NCI-H526 (cell line): ENCODE measurements at regions not wholly inside any gene's neighbourhood (a gene's known extent, or its start where the extent isn't known, plus 50 kb on each side); places are given as distances from the start of the nearest gene placed in this dataset.
"Not testable (repeated sequence)": the region's sequence is repeated elsewhere in the genome, so short reads cannot be mapped to it uniquely, and the experiment has no call there.

ENCODE experiments used
- DNase-seq, 2 experiments: peaks; one replicate each; lab custom pipeline; 2025; lab: John Stamatoyannopoulos, UW

GRCh38 chr1:193926956-193927355 lies 740.5 kb upstream of the B3GALT2 start:
- no peak for DNase-seq

GRCh38 chr1:193919827-193920226 lies 733.4 kb upstream of the B3GALT2 start:
- no peak for DNase-seq

DNA sequence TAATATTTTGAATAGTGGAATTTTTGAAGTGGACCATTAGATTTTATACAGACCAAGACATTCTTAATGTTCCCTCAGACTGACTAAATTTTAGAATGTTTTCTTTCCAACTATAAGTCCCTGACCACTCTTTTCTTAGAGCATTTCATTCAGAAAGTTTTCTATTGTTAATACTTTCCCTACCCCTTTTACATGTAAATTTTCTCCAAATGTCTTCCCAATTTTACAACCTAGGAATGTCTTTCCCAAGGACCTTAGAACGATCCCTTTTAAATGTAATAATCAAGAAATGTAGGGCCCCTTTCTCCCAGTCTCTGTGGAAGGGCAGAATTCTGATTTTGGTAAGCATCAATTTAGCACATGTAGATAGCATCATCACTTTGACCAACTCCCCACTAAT lies 730.0 kb upstream of the B3GALT2 start:
- DNase-seq, result no peak

GRCh38 chr1:193914871-193915270 lies 728.5 kb upstream of the B3GALT2 start:
- DNase-seq, result no peak

- no peak for DNase-seq
Measured at GRCh38 chr1:193909406-193910082, 723.1 kb upstream of the B3GALT2 start.

DNA sequence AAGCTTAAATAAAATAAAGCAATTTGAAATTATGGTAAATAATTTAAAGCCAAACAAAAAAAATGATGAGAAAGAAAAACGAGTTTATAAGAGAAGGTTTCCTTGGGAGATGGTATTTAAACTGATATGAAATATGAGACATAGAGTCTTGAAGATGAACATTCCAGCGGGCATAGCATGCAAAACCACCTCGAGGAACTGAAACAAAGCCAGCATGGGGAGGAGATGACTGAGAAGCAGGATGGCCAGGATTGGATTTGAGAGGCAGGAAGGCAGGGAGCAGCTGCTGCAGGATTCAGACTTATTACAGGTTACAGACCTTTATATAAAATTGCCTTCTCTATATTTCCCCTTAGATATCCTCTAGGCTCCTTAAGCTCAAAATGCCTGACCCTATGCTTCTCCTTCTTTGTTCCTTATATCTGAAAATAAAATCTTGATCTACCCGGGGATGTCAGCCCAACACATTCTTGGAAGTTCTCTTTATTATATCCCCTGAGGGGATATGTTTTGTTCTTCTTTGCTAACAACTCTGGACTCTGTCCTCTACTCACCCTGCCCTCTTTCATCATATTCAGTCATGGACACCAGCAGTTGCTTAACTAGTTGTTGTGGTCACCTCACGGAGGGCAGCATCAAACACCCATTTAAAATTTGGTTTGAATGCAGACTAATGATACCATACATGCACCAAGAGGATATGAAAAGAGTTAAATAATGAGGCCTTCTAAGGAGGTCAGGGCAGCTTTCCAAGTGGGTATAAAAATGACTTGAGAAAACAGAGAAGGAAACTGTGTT lies 719.1 kb upstream of the B3GALT2 start:
- DNase-seq, result no peak

DNA sequence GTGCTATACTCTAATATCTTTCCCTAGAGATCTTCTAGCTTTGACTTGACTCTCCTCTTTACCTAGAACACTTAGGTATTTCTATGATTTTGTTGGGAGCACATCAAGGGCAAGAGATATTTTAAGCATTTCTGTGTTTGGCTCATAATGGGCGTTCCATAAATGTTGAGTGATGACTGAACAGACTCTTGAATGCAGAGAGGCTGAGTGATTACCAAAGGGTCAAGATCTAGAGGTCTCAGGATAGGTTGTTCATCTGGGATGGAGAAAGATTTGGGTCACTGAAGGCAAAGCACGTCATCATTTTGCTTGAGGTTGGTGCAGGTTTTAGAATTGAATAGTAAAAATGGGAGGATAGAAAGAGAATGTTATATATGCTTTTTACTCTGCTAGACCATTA lies 705.4 kb upstream of the B3GALT2 start:
- no peak for DNase-seq

GRCh38 chr1:193890935-193891334 lies 704.5 kb upstream of the B3GALT2 start:
- DNase-seq, result no peak

- DNase-seq, result no peak
Measured at GRCh38 chr1:193884848-193885558, 698.6 kb upstream of the B3GALT2 start.

DNA sequence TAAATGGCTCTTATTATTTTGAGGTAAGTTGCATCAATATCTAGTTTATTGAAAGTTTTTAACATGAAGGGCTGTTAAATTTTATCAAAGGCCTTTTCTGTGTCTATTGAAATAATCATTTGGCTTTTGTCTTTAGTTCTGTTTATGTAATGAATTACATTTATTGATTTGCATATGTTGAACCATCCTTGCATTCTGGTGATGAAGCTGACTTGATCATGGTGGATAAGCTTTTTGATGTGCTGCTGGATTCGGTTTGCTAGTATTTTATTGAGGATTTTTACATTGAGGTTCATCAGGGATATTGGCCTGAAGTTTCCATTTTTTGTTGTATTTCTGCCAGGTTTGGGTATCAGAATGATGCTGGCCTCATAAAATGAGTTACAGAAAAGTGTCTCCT lies 691.5 kb upstream of the B3GALT2 start:
- not testable (repeated sequence) for DNase-seq

DNA sequence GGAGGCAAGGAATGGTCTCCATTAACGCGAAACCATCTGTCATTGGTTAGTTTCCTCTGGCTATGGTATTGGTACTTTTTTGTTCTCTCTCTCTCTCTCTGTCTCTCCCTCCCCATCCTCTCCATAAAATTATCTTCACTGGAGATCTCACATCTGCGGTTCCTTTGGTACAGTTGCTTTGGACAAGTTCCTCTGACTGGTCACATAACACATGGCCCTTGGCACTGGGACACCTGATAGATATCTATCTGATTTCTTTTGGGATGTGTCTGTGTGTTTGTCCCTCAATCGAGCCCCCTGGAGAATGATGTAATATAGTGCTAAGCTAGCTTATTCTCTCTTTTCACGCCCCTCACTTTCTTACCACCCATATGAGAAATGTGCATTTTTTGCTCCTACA lies 682.0 kb upstream of the B3GALT2 start:
- no peak for DNase-seq

- no peak for DNase-seq
Measured at GRCh38 chr1:193856261-193856660, 669.8 kb upstream of the B3GALT2 start.

- DNase-seq, result no peak
Measured at GRCh38 chr1:193850745-193851144, 664.3 kb upstream of the B3GALT2 start.

DNA sequence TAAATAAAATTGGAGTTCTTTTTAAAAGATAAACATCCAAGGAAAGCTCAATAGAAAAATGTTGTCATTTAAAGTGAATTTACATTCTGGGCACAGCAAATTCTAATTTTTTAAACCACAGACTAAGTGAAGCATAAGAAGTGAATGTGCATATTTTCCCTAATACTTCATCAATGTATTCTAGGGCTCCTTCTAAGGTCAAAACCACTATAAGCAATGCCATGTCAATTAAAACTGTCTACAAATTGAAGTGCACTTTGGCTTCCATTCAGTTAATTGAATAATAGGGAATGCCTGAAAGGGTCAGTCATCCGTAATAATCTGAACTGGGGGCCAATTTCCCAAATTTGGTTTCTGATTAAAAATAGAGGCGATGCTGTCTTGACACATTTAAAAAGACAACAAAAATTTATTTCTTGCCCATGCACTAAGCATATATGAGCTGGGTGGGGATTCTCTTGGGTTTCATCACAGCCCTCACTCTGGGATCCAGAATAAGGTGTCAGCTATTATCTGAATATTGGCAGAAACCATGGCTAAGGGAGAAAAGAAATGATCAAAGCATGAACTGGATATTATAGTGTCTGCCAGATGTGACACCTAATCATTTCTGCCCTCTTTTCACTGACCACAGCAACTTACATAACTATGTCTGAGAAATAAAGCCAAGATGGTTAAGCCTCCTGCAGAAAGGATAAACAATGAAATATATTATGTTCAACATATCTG lies 660.6 kb upstream of the B3GALT2 start:
- DNase-seq, result no peak

- DNase-seq, result no peak
Measured at GRCh38 chr1:193846411-193846810, 660.0 kb upstream of the B3GALT2 start.

- no peak for DNase-seq
Measured at GRCh38 chr1:193841857-193842256, 655.4 kb upstream of the B3GALT2 start.

- no peak for DNase-seq
Measured at GRCh38 chr1:193831465-193831864, 645.1 kb upstream of the B3GALT2 start.

DNA sequence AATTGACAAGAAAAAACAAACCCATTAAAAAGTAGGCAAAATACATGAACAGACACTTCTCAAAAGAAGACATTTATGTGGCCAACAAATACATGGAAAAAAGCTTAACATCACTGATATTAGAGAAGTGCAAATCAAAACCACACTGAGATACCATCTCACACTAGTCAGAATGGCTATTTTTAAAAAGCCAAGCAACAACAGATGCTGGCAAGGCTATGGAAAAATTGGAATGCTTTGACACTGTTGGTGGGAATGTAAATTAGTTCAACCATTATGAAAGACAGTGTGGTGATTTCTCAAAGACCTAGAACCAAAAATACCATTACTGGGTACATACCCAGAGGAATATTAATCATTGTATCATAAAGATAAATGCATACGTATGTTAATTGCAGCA lies 641.1 kb upstream of the B3GALT2 start:
- no peak for DNase-seq

GRCh38 chr1:193819376-193819775 lies 633.0 kb upstream of the B3GALT2 start:
- DNase-seq, result no peak

DNA sequence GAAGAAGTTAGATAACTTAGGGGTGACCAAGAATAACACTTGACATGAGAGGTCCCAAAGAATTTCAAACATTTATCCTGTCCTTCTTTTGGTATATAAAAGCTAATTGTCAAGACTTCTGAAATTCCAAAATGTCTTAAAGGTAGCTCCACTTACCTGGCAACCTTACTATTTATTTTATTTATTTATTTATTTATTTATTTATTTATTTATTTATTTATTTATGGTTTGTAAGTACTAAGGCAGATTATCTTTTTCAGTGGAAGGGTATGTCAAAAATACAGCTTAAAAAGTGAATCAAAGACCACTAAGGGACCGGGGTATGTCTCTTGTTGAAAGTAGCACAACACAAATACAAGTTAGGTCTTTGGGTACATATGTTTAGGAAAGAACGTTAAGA lies 620.8 kb upstream of the B3GALT2 start:
- DNase-seq, result no peak

DNA sequence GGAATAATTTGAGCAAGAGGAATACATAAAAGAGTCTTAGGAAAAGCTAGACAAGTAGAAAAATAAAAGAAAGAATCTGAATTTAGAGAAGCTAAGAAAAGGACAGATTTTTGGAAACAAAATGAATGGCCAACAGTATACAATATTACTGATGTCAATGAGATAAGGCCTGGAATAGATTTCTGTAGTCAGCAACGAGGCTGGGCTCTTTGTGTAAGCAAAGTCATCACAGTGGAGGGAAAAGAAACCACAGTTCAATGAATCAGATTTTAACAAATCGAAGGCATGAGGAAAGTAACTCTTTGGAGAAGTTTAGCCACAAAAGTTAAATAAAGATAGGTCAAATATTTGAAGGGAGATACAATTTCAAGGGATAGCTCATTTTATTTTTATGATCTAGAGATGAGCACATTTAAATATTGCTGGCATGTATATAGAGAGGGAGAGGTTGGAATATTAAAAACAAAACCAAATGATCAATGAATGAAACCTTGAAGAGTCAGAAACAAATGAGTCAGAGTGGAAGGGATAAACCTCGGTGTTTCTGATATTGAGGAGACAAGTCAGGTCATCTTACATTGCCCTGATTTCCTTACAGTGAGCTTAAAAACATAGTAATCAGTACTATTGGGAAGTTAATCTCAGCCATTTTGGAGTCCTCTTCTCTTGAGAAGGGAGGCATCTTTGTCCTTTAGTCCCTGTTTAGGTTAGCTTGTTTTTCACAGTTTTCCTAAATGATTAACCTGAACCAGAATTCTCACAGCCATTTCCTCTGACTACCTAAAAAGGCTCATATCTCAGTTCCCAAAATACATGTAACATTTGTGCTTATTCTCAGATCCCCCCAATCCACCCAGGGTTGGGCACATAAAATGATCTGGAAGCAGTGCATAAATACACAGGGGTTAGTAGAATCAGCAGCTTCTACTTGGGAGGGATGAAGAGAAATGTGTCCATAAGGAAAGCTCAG lies 620.0 kb upstream of the B3GALT2 start:
- no peak for DNase-seq
